ENCODE measurements at regions not wholly inside any gene's neighbourhood (a gene's known extent, or its start where the extent isn't known, plus 50 kb on each side); places are given as distances from the start of the nearest gene placed in this dataset.

GRCh38 chr6:6521961-6522482 lies 66.5 kb upstream of the LY86 start:
- Histone ChIP-seq H3K4me1 (peaks cover 3% of the 10 kb centered on the region), H3K27me3 (ENCODE audit: low read depth) (peaks cover 72% of the 10 kb centered on the region), H3K27ac (replicated peaks) (no peak overlapping the region), H3K36me3 (no peaks in the 10 kb centered on the region), H3K9me3 (replicated peaks) (no peaks in the 10 kb centered on the region), H3K4me3 (no peak overlapping the region)
- TF ChIP-seq CTCF (IDR thresholded peaks at IDR 0.05; ENCODE audit: borderline replicate concordance): no peak
- intact Hi-C loops (cut with micrococcal nuclease): no loop called here
- DNase-seq: no peak

- Histone ChIP-seq H3K9me3 (replicated peaks) (no peaks in the 10 kb centered on the region), H3K27ac (replicated peaks) (no peak overlapping the region), H3K4me1 (no peaks in the 10 kb centered on the region), H3K27me3 (ENCODE audit: low read depth) (peaks cover 65% of the 10 kb centered on the region), H3K36me3 (no peaks in the 10 kb centered on the region), H3K4me3 (no peak overlapping the region)
- intact Hi-C loops (cut with micrococcal nuclease): no loop called here
- DNase-seq: no peak
- no peak for TF ChIP-seq CTCF (IDR thresholded peaks at IDR 0.05; ENCODE audit: borderline replicate concordance)
Observed at GRCh38 chr6:6522709-6523108, 65.8 kb upstream of the LY86 start.

GRCh38 chr6:6524951-6525350 lies 63.6 kb upstream of the LY86 start:
- H3K4me1 ChIP-seq: no peaks in the 10 kb centered on the region
- intact Hi-C loops (cut with micrococcal nuclease): no loop called here
- no peak for TF ChIP-seq CTCF (IDR thresholded peaks at IDR 0.05; ENCODE audit: borderline replicate concordance)
- no peak overlapping the region for H3K4me3 ChIP-seq
- H3K36me3 ChIP-seq: no peaks in the 10 kb centered on the region
- no peak for DNase-seq
- H3K27me3 ChIP-seq (ENCODE audit: low read depth): peaks cover 52% of the 10 kb centered on the region
- no peaks in the 10 kb centered on the region for H3K9me3 ChIP-seq (replicated peaks)
- H3K27ac ChIP-seq (replicated peaks): no peak overlapping the region

- no peak overlapping the region for H3K4me3 ChIP-seq
- H3K9me3 ChIP-seq (replicated peaks): no peaks in the 10 kb centered on the region
- no peak overlapping the region for H3K27ac ChIP-seq (replicated peaks)
- no peaks in the 10 kb centered on the region for H3K4me1 ChIP-seq
- intact Hi-C loops (cut with micrococcal nuclease): no loop called here
- H3K27me3 ChIP-seq (ENCODE audit: low read depth): peaks cover 44% of the 10 kb centered on the region
- H3K36me3 ChIP-seq: no peaks in the 10 kb centered on the region
- no peak for DNase-seq
- no peak for TF ChIP-seq CTCF (IDR thresholded peaks at IDR 0.05; ENCODE audit: borderline replicate concordance)
Observed at GRCh38 chr6:6525933-6526332, 62.6 kb upstream of the LY86 start.

GRCh38 chr6:6529275-6529674 lies 59.2 kb upstream of the LY86 start:
- no peak for DNase-seq
- no peak overlapping the region for H3K4me3 ChIP-seq
- intact Hi-C loops (cut with micrococcal nuclease): no loop called here
- no peaks in the 10 kb centered on the region for H3K36me3 ChIP-seq
- H3K27me3 ChIP-seq (ENCODE audit: low read depth): peaks cover 22% of the 10 kb centered on the region
- TF ChIP-seq CTCF (IDR thresholded peaks at IDR 0.05; ENCODE audit: borderline replicate concordance): no peak
- no peak overlapping the region for H3K27ac ChIP-seq (replicated peaks)
- no peaks in the 10 kb centered on the region for H3K4me1 ChIP-seq
- no peaks in the 10 kb centered on the region for H3K9me3 ChIP-seq (replicated peaks)

- Histone ChIP-seq H3K27me3 (ENCODE audit: low read depth) (no peaks in the 10 kb centered on the region), H3K4me3 (no peak overlapping the region), H3K36me3 (no peaks in the 10 kb centered on the region), H3K9me3 (replicated peaks) (no peaks in the 10 kb centered on the region), H3K27ac (replicated peaks) (no peak overlapping the region), H3K4me1 (peaks cover 7% of the 10 kb centered on the region)
- intact Hi-C loops (cut with micrococcal nuclease): no loop called here
- no peak for TF ChIP-seq CTCF (IDR thresholded peaks at IDR 0.05; ENCODE audit: borderline replicate concordance)
- DNase-seq: no peak
Observed at GRCh38 chr6:6533176-6533575, 55.3 kb upstream of the LY86 start.

Data from left ventricle myocardium inferior (tissue), 1 donor.